Lower lobe of right lung (tissue), 2 donors: ENCODE measurements at regions not wholly inside any gene's neighbourhood (a gene's known extent, or its start where the extent isn't known, plus 50 kb on each side); places are given as distances from the start of the nearest gene placed in this dataset.
"Not testable (repeated sequence)": the region's sequence is repeated elsewhere in the genome, so short reads cannot be mapped to it uniquely, and the experiment has no call there.

Experiments
- ATAC-seq, 2 donors: fragments of 200-7000 bp; cut with Tn5 transposase; one replicate each; pipeline ENCODE4 v1.9.1; 2020 to 2022; ENCODE audit warnings: mild to moderate bottlenecking in 2 of 2, moderate library complexity in 2 of 2
- DNase-seq: peaks from one replicate; pipeline ENCODE4 v3.0.0-alpha.2; 2020
- H3K27ac ChIP-seq: fragments of 200-600 bp; one replicate; pipeline ENCODE4 v1.8.0; 2022
- H3K27me3 ChIP-seq: fragments of 200-600 bp; one replicate; pipeline ENCODE4 v1.8.0; 2022; ENCODE audit warnings: low read depth
- H3K36me3 ChIP-seq: fragments of 200-600 bp; one replicate; pipeline ENCODE4 v1.8.0; 2022; ENCODE audit warnings: mild to moderate bottlenecking
- H3K4me1 ChIP-seq: fragments of 200-600 bp; one replicate; pipeline ENCODE4 v1.8.0; 2022
- H3K4me3 ChIP-seq: fragments of 200-600 bp; one replicate; pipeline ENCODE4 v1.8.0; 2022; ENCODE audit warnings: mild to moderate bottlenecking
- H3K9me3 ChIP-seq: fragments of 200-600 bp; one replicate; pipeline ENCODE4 v1.8.0; 2022
- CTCF ChIP-seq: fragments of 200-600 bp; IDR thresholded peaks from one replicate; pipeline ENCODE4 v1.8.0; 2022; ENCODE audit warnings: antibody characterized with exemption, mild to moderate bottlenecking
- intact Hi-C: fragments of 100-400 bp; cut with DNase I; formaldehyde crosslinking; loops from one replicate; pipeline ENCODE4 v1.11.0; 2022
- donor health status: DM: no; HTN: yes; CAD: no; lungs with severe emphysema.

- no peaks in the 10 kb centered on the region for H3K4me1 ChIP-seq
- no peaks in the 10 kb centered on the region for H3K36me3 ChIP-seq
- no peak for TF ChIP-seq CTCF
- H3K9me3 ChIP-seq, result no peaks in the 10 kb centered on the region
- no peaks in the 10 kb centered on the region for H3K27me3 ChIP-seq
- intact Hi-C loops, result no loop called here
- H3K27ac ChIP-seq, result no peak overlapping the region
- no peak for DNase-seq
- no peak for ATAC-seq
- no peak overlapping the region for H3K4me3 ChIP-seq
Measured at GRCh38 chr15:81886591-81886990, 159.2 kb downstream of the MEX3B start.

- Histone ChIP-seq H3K27me3 (no peaks in the 10 kb centered on the region), H3K4me1 (no peaks in the 10 kb centered on the region), H3K9me3 (no peaks in the 10 kb centered on the region), H3K4me3 (no peak overlapping the region), H3K36me3 (no peaks in the 10 kb centered on the region), H3K27ac (no peak overlapping the region)
- no peak for TF ChIP-seq CTCF
- ATAC-seq (no peak), DNase-seq (no peak)
- intact Hi-C loops, result no loop called here
Measured at GRCh38 chr15:81886080-81886479, 159.7 kb downstream of the MEX3B start.

- H3K27ac ChIP-seq, result no peak overlapping the region
- TF ChIP-seq CTCF, result no peak
- no peaks in the 10 kb centered on the region for H3K9me3 ChIP-seq
- ATAC-seq (no peak), DNase-seq (no peak)
- H3K27me3 ChIP-seq, result no peaks in the 10 kb centered on the region
- no peaks in the 10 kb centered on the region for H3K4me1 ChIP-seq
- no peak overlapping the region for H3K4me3 ChIP-seq
- intact Hi-C loops, result no loop called here
- no peaks in the 10 kb centered on the region for H3K36me3 ChIP-seq
Measured at GRCh38 chr15:81885135-81885534, 160.7 kb downstream of the MEX3B start.

GRCh38 chr15:81882504-81882903 lies 163.3 kb downstream of the MEX3B start:
- H3K9me3 ChIP-seq, result no peaks in the 10 kb centered on the region
- intact Hi-C loops, result no loop called here

GRCh38 chr15:81880833-81881232 lies 165.0 kb downstream of the MEX3B start:
- H3K4me1 ChIP-seq, result no peaks in the 10 kb centered on the region
- ATAC-seq (no peak), DNase-seq (no peak)
- no peak for TF ChIP-seq CTCF
- H3K27me3 ChIP-seq, result no peaks in the 10 kb centered on the region
- H3K9me3 ChIP-seq, result no peaks in the 10 kb centered on the region
- no peaks in the 10 kb centered on the region for H3K36me3 ChIP-seq
- H3K4me3 ChIP-seq, result no peak overlapping the region
- intact Hi-C loops, result no loop called here
- H3K27ac ChIP-seq, result no peak overlapping the region

More at GRCh38 chr15:81882504-81882903, 163.3 kb downstream of the MEX3B start:
- H3K4me1 ChIP-seq, result no peaks in the 10 kb centered on the region
- H3K27ac ChIP-seq, result no peak overlapping the region
- no peaks in the 10 kb centered on the region for H3K36me3 ChIP-seq
- TF ChIP-seq CTCF, result no peak
- no peak for DNase-seq
- ATAC-seq, result no peak
- H3K4me3 ChIP-seq, result no peak overlapping the region
- no peaks in the 10 kb centered on the region for H3K27me3 ChIP-seq

GRCh38 chr15:81880314-81880713 lies 165.5 kb downstream of the MEX3B start:
- intact Hi-C loops, result no loop called here
- Histone ChIP-seq H3K27ac (no peak overlapping the region), H3K27me3 (no peaks in the 10 kb centered on the region), H3K4me1 (no peaks in the 10 kb centered on the region), H3K36me3 (no peaks in the 10 kb centered on the region), H3K4me3 (no peak overlapping the region), H3K9me3 (no peaks in the 10 kb centered on the region)
- TF ChIP-seq CTCF, result no peak
- DNase-seq (no peak), ATAC-seq (peak in 1 of 2 donors; percentile 21)

- H3K4me1 ChIP-seq, H3K27ac ChIP-seq, H3K9me3 ChIP-seq, intact Hi-C loops, DNase-seq, H3K36me3 ChIP-seq, ATAC-seq, H3K4me3 ChIP-seq, H3K27me3 ChIP-seq: not testable (repeated sequence)
Measured at GRCh38 chr15:81875717-81876116, 170.1 kb downstream of the MEX3B start.

- intact Hi-C loops, H3K36me3 ChIP-seq, DNase-seq, H3K27me3 ChIP-seq, H3K4me3 ChIP-seq, H3K9me3 ChIP-seq, H3K27ac ChIP-seq, ATAC-seq, H3K4me1 ChIP-seq: not testable (repeated sequence)
Measured at GRCh38 chr15:81870746-81871106, 175.1 kb downstream of the MEX3B start.
